HG03442 (cell line): ENCODE measurements at regions not wholly inside any gene's neighbourhood (a gene's known extent, or its start where the extent isn't known, plus 50 kb on each side); places are given as distances from the start of the nearest gene placed in this dataset.
"Not testable (repeated sequence)": the region's sequence is repeated elsewhere in the genome, so short reads cannot be mapped to it uniquely, and the experiment has no call there.

Experiments
- ATAC-seq: cut with Tn5 transposase; IDR thresholded peaks from one replicate; pipeline ENCODE4 v1.9.1; 2021; ENCODE audit warnings: mild to moderate bottlenecking, moderate library complexity; ENCODE audit not compliant: unreplicated experiment

DNA sequence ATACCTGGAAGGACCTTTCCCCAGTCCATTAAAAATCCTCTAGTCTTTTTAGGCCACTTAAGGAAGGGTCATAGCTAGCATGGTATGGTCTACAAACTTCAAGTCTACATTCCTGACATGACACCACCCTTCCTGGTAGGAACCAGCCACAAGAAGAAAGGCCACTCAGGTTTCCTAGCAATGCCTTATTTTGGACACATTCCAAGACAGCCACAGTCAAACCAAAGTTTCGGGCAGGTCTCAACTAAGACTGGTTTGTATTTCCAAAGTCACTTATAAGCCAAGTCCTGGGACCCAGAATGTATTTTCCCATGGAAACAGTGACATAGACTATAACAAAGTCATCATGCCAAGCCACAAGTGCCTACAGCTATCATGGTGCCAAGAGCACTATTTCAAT is 50.6 kb upstream of the SLC44A3 start:
- ATAC-seq: no peak

DNA sequence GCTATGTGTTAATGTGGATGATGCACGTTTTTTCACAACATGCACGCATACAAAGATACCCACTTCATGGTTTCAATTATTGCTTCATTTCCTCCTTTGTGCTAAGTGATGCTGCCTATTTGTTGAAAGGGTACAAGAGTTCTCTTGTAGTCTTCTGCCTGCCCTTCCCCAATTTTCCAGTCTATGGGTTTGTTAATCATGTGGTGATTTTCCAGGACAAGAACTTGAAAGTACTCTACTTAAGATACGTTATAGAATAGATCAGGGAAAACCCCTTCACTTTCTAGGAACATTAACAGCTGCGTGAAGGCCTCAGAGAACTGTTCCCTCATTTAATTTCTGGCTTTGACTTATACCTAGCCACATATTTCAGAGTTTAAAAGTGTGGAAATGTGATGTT is 52.1 kb upstream of the SLC44A3 start:
- no peak for ATAC-seq

DNA sequence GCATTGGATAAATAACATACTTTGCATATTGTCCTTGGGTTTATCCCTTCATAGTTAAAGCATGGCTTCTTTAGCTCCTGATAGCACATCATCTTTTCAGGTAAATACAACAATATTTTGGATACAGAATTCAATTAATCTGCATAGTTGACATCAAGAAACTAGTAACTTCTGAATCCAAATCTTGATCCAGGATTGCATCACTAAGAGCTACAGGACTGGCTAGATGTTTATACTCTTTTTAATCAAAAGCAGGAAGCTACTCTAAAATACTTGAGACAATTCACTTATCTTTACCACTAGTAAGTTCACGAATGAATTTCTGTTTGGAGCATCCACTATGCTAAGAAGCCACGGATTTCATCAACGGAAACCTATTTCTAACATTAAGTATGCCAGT is 54.2 kb upstream of the SLC44A3 start:
- no peak for ATAC-seq

DNA sequence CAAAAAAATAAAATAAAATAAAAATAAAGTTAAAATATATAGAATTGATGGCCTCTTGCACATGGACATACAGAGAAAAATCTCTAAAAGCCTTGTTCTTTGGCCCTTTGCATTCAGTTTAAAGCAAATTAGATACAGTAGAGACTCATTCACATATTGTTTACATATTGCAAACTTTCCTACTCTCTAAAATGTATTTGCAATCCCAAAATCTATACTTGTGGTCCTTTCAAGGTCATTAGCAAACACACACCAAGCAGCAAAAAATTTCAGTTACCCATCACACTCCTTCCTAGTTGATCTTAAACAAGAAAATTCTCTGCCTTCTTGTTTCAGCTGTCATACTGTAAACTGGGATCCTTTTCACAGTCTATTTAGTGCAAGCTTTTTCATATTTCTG is 61.0 kb upstream of the SLC44A3 start:
- ATAC-seq: no peak

DNA sequence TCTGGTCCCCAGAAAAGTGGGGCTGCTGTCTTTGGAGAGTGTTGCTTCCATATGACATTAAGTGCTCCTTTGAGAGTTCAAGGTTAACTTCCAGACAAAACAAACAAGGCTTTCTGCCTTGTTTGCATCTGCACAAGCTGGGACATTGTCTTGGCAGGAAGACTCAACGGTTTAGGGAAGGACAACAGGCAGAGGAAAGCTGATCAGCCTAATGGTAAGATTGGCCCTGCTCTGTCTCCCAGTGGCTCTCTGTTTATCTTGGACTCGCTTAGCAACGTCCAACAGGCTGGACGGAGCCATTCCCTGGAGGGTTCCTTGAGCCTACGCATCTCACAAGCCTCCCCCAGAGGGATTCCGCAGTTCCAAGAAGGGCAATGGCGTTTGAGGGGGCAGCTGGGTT is 62.2 kb upstream of the SLC44A3 start:
- no peak for ATAC-seq

DNA sequence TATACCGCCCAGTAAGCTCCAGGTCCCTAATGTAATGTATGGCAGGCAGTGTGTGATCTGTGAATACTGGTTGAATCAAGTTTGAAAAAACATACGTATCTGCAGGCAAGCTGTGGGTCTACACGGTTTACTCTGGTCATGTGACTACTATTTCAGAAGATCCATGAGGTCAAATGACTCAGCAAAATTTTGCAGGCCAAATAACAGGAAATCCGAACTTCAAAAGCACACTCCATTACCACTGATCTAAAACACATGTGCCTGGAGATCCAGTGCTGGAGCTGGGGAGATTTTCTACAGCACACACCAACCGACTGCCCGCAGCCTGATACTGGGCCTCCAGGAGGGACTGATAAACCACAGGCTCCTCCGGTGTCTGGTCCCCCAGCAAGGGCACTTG is 64.5 kb upstream of the SLC44A3 start:
- no peak for ATAC-seq

DNA sequence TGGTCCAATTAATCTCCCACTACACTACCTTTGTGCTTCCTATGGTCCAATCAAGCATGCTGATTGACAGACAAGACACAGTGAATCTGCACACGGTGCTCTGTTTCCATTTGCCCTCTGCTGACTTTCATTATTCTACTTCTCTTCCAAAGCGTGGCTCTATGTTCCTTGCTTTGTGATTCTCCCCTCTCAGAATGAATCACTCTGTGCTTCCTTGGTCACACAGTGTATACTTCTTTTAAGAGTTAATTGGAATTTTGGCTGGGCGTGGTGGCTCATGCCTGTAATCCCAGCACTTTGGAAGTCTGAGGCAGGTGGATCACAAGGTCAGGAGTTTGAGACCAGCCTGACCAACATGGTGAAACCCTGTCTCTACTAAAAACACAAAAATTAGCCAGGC is 65.1 kb upstream of the SLC44A3 start:
- not testable (repeated sequence) for ATAC-seq

DNA sequence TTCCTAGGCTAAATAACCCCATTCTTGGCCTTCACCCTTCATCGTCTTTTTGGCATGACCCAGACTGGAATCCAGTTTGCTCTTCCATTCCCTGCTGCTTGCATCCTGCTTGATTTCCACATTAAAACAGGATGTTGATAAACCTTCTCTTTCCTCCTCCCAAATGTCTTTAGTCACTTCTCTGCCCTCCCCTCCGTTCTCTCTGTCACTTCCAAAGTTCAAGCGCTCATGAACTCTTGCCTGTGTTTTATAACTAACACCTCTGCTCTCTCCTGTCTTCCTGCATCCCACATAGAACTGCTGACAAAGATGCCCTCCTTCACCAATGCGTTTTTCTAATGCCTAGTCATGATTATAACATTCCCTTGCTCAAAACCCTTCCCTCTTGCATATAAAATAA is 65.6 kb upstream of the SLC44A3 start:
- no peak for ATAC-seq

DNA sequence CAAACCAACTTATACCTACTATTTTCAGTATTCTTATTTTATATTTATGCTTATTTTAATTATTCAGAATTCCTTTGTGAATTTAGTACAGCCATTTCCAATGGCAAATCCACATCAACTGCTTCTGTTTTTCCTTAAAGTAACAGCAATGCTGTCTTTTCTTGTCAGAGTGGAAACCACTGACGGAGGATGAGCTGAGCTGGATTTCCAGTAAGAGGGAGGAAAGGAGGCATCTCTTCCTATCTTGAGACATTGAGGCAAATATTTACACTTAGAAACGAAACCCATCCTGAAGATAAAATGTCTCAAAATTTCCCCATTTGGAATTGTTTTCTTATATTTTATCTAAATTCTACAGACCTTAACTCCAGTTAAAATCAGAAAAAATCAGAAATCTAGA is 66.1 kb upstream of the SLC44A3 start:
- ATAC-seq: no peak

DNA sequence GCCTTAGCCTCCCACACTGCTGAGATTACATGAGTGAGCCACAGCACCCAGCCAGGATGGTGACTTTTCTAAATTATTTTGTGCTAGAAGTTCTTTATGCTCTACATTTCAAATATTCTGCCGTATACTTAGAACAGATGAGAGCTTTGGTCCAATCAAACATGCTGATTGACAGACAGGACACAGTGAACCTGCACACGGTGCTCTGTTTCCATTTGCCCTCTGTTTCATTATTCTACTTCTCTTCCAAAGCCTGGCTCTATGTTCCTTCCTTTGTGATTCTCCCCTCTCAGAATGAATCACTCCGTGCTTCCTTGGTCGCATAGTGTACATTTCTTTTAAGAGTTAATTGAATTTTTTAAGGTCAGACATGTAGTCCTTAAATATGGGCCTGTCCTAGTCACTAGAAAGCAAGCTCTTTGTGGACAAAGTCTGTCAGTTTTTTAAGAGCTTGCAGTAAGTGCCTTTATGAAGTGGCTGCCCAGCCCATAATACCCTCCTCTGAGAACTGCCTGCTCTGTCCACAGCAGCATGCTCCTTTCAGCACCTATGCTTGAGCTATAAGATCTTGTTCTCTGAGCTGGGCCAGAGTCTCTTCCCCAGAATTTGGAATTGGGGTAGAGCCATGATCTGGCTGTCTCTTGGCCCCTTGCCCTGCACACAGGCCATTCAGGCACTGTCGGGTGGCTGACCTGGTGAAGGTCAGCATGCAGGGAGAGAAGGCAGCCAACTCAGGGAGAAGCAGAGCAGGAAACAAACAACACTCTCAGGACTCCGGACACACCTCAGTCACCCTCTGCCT is 66.8 kb upstream of the SLC44A3 start:
- ATAC-seq: no peak

DNA sequence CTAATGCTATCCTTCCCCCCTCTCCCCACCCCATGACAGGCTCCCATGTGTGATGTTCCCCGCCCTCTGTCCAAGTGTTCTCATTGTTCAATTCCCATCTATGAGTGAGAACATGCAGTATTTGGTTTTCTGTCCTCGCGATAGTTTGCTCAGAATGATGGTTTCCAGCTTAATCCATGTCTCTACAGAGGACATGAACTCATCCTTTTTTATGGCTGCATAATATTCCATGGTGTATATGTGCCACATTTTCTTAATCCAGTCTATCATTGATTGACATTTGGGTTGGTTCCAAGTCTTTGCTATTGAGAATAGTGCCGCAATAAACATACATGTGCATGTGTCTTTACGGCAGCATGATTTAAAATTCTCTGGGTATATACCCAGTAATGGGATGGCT is 68.7 kb upstream of the SLC44A3 start:
- not testable (repeated sequence) for ATAC-seq

DNA sequence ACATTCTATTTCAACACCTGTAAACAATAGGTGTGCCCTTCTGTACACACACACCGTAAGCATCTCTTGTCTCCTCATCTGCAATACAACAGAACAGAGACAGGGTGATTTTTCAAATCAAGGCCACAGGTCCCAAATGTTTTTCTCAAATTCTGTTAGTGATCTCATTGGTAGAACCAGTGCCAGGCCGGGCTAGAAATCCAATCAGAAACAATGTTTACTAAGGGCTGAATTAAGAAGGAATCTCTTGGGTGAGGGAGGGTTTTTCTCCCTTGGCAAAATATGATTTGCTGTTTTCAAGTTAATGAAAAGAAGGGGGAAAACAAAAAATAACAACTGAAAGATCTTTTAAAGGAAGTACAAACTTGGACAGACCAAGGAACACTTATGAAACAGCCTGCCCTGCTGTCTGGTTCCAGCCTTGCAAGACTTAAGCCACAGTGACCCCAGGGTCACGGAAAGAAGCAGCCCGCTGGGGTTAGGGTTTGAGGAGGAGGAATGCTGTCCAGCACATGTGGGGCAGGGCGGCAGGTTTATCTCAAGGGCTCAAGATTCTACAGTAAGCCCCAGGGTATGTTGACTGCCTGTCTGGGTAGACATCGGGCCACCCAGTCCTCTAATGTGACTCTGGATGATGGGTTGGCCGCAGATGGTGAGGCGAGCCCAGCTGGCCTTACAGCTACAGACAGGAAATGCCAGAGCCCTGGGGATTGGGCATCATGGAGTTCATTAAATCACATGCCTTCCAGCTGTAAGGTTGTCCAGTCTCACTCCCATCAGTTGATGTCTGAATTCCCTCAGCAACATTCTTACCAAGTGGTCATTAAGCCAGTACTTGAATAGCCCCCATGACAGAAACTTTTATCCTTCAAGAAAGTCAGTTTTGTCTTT is 73.3 kb upstream of the SLC44A3 start:
- ATAC-seq: no peak

DNA sequence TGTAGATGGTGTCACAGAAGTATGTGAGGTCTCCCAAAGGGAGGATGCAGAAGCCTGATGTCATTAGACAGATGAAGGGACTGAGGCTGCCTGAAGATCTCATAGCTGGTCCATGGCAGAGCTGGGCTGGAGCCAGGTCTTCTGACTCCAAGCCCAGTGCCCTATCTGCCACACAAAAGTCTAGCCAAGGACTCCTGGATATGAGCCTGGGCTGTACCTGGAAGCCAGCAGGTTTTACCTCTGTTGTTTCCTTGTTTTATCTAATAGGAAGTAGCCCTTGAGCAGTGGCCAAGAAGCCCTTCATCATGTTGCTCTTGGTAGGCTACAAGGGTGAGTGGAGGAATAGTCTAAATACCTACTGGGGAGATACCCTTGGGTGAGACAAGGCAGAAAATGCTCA is 74.4 kb upstream of the SLC44A3 start:
- no peak for ATAC-seq

DNA sequence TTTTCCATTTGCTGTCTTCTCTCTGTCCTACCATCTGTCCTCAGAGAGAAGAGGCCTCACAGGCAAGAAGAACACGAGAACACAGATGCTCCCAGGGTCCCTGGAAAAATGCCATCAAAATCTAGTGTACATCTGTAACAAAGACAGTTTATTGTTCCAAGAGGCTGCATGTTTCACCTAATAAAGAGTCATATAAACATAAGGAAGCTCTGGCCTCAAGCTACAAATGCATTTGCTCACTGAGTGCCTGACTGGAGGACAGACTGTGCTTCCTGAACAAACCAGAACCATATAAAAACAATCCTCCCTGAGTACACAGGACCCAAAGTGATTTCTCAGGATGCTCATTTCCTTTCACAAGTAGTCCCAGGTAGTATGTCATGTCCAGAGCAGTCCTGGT is 76.3 kb upstream of the SLC44A3 start:
- no peak for ATAC-seq

DNA sequence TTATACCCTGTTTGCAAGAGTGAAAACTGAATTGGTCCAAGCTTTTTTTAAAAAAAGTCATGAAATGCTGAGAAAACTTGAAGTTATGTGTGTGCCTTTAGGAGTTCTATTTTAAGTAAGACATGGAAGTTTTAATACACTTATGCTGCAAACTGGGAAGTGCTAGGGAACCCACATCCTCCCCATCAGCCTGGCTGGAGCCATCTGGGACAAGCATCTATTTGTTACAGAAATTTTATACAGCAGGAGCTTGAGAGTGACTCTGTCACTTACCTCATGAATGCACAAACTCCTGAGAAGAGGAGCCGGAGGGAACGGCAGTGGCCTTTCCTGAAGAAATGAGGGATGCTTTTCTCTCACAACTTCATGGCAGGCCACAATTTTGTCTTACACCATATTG is 78.2 kb upstream of the SLC44A3 start:
- no peak for ATAC-seq

DNA sequence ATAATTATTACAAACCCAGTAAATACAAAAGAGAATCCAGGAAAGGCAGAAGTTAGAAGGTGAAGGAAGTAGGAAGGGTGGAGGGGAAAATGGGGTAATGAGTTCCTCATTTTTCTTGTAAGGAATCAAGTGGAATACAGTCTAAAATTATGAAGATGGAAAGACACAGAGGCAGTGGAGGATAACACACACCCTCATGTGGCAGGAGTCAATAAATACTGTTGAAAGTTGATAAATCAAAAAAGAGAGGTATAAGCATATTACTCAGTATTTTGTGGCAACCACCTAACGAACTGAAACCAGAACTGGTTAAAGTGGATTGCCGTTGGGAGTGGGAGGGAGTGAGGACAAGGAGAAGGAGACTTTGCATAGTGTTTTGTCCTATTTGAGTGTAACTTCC is 78.6 kb upstream of the SLC44A3 start:
- no peak for ATAC-seq

DNA sequence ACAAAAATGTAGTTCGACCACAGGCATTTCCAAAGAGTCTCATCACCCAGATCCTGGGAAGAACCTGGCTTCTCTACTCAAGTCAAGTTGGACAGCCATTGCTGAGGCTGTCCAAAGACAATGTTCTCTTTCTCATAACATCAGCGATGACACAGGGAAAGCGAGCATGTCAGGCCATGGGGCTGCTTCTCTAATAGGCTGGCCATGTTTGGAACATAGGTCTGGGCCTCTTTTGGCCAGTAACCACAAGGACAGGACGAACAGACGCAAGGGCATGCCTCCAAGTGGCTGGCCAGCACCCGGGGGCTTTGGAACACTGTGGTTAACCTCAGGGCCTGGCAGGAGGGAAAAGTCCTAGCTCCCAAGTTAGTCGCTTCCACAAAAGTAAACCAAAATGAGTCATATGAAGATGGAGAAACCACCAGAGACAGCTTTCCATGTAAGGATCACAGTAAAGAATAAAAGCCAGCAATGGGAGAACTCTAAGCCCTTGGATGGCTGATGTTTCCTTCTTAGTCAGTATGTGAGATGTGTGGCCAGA is 80.6 kb upstream of the SLC44A3 start:
- ATAC-seq: no peak

DNA sequence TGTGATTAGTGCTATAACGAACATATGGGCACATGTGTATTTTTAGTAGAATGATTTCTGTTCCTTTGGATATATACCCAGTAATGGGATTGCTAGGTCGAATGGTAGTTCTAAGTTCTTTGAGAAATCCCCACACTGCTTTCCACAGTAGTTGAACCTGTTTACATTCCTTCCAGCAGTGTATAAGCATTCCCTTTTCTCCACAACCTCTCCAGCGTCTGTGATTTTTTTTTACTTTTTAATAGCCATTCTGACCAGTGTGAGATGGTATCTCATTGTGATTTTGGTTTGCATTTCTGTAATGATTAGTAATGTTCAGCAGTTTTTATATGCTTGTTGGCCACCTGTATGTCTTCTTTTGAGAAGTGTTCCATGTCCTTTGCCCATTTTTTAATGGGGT is 81.8 kb upstream of the SLC44A3 start:
- no peak for ATAC-seq

DNA sequence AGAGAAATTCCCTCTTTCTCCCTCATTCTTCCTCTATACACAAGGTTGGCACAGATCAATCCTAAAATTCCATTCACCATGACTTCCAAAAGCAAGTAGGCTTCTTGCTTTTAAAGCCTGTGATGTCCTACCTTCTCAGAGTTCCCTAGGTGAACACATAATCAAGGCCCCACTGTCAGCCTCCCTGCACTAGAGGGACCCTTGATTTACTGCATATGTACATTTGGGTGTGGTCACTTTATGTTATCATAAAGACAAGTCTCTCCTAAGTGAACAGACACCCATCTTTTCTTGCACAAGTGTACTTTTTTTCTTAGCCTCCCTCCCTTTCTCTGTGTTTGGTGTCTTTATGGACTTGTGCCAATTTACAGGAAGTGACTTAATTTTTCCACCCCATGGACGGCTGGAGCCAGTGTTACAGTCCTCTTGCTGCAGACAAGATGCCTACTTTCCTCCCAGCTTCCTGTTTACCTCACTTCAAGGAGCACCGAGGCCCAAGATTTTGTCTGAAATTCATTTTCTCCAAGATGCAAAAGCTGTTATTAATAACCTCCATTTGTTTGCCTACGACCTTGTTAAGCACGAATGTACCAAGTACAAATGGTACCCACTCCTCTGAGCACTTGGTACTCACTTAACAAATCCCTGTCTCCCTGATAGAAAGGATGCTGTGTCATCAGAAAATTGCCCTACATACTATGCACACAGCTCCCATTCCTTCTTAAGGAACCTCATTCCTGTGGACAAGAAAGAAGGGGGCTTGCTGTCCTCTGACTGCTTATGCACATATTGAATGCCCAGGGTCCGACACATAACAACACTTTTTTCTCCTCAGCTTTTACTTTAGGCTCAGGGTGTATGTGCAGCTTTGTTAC is 82.8 kb upstream of the SLC44A3 start:
- no peak for ATAC-seq

DNA sequence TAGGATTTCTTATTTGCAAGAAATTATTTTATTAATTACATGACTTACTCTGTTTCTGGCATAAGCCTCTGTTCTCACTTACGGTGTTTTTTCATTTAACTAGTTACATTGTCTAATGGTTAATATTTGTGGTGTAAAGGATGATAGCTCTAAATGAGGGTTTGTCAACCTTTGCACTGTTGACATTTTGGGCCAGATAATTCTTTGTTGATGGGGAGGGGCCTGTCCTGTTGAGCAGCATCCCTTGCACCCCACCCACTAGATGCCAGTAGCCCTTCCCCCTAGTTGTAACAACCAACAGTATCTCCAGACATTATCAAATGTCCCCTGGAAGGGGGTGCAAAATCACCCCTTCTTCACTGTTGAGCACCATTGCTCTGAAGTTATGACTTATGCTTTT is 83.6 kb upstream of the SLC44A3 start:
- no peak for ATAC-seq

DNA sequence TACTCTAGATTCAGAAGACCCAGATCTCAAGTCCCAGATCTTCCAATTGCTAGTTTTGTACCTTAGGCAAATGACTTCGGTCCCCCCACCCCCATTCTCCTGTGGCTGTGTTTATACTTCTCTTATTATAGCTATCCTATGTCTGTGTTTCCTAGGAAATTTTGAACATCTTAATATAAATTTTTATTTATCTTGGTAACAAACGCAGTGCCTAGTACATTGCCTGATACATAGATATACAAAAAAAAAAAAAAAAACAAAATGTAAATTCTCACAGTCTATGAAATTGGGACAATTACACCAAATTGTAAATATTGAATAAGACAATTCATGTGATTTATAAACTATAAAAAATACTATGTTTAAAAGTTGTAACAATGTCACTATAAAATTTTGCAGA is 84.1 kb upstream of the SLC44A3 start:
- ATAC-seq: no peak
